Skeletal muscle satellite cell (primary cell): ENCODE measurements at regions not wholly inside any gene's neighbourhood (a gene's known extent, or its start where the extent isn't known, plus 50 kb on each side); places are given as distances from the start of the nearest gene placed in this dataset.
"Not testable (repeated sequence)": the region's sequence is repeated elsewhere in the genome, so short reads cannot be mapped to it uniquely, and the experiment has no call there.

Experiments
- H3K27me3 ChIP-seq: 2 replicates; pipeline ENCODE4 v1.7.0; 2013; ENCODE audit warnings: low read length; ENCODE audit not compliant: control insufficient read depth, insufficient read depth
- H3K36me3 ChIP-seq: 2 replicates; pipeline ENCODE4 v1.7.0; 2013; ENCODE audit warnings: mild to moderate bottlenecking, control low read depth, low read length; ENCODE audit not compliant: insufficient read depth
- H3K4me1 ChIP-seq: 2 replicates; pipeline ENCODE4 v1.7.0; 2013; ENCODE audit warnings: low read length; ENCODE audit not compliant: control insufficient read depth, insufficient read depth
- H3K4me2 ChIP-seq: 2 replicates; pipeline ENCODE4 v1.7.0; 2013; ENCODE audit warnings: mild to moderate bottlenecking, low read length
- H3K4me3 ChIP-seq: 2 replicates; pipeline ENCODE4 v1.7.0; 2013; ENCODE audit warnings: low read length
- H3K9ac ChIP-seq: 2 replicates; pipeline ENCODE4 v1.7.0; 2013; ENCODE audit warnings: mild to moderate bottlenecking, low read depth, low read length, moderate library complexity
- H3K9me3 ChIP-seq: replicated peaks from 2 replicates; pipeline ENCODE4 v1.7.0; 2013; ENCODE audit warnings: mild to moderate bottlenecking, control low read depth, low read length

- Histone ChIP-seq H3K4me3 (no peak overlapping the region), H3K27me3 (no peaks in the 10 kb centered on the region)
Observed at GRCh38 chr2:207432453-207432852, 97.3 kb upstream of the CREB1 start.

DNA sequence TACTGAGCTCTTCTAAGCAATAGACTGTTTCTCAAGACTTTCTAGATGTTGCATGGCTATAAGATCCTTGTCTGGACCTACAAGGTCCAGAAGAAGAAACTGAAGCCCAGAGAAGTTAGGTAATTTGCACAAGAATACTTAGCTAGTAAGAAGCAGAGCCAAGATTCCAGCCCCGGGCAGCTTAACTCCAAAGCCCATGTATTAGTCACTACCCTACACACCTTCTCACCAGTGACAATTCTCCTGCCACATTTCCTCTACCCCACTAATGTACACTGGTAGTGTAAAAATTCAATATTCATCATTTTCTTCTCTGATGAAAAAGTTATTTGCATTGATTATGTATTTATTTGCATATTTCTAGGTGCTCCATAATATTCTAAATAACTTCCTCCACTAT is 95.5 kb upstream of the CREB1 start:
- no peaks in the 10 kb centered on the region for H3K27me3 ChIP-seq
- no peaks in the 10 kb centered on the region for H3K36me3 ChIP-seq
- H3K9me3 ChIP-seq, result no peaks in the 10 kb centered on the region
- H3K9ac ChIP-seq, result no peak overlapping the region
- H3K4me2 ChIP-seq, result no peak overlapping the region
- peaks cover 16% of the 10 kb centered on the region for H3K4me1 ChIP-seq
- no peak overlapping the region for H3K4me3 ChIP-seq

More at GRCh38 chr2:207432453-207432852, 97.3 kb upstream of the CREB1 start:
- Histone ChIP-seq H3K4me2 (no peak overlapping the region), H3K9me3 (no peaks in the 10 kb centered on the region), H3K36me3 (no peaks in the 10 kb centered on the region), H3K9ac (no peak overlapping the region), H3K4me1 (peaks cover 16% of the 10 kb centered on the region)

DNA sequence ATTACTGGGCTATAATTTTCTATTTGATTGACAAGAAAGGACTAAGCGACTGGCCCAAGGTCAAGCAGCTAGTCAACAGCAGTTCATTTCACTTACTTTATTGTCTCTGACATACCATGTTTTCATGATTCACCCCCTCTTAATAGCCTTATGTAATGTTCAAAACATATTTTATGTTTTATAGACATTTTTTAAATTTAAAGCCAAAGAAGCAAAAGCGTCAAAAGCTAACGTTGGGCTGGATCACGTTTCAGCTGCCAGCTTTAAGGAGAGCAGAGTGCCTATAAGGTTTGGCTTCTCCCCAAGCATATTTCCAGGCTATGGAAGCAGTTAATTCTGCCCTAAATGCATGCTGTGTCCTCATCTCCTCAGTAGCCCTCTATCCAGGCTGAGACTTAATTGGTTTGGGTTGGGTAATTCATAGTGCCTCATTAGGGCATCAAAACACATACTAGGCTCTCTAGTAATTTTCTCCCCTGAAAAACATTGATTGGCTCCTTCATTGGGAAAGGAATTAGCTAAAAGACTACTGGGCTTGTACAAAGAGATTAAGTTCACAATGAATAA is 94.8 kb upstream of the CREB1 start:
- H3K27me3 ChIP-seq, result no peaks in the 10 kb centered on the region
- no peak overlapping the region for H3K4me2 ChIP-seq
- peaks cover 16% of the 10 kb centered on the region for H3K4me1 ChIP-seq
- H3K4me3 ChIP-seq, result no peak overlapping the region
- no peaks in the 10 kb centered on the region for H3K9me3 ChIP-seq
- no peak overlapping the region for H3K9ac ChIP-seq
- H3K36me3 ChIP-seq, result no peaks in the 10 kb centered on the region

- Histone ChIP-seq H3K36me3 (no peaks in the 10 kb centered on the region), H3K4me1 (peaks cover 15% of the 10 kb centered on the region), H3K4me2 (no peak overlapping the region), H3K9me3 (no peaks in the 10 kb centered on the region), H3K4me3 (no peak overlapping the region), H3K27me3 (no peaks in the 10 kb centered on the region), H3K9ac (no peak overlapping the region)
Observed at GRCh38 chr2:207437136-207437523, 92.6 kb upstream of the CREB1 start.

DNA sequence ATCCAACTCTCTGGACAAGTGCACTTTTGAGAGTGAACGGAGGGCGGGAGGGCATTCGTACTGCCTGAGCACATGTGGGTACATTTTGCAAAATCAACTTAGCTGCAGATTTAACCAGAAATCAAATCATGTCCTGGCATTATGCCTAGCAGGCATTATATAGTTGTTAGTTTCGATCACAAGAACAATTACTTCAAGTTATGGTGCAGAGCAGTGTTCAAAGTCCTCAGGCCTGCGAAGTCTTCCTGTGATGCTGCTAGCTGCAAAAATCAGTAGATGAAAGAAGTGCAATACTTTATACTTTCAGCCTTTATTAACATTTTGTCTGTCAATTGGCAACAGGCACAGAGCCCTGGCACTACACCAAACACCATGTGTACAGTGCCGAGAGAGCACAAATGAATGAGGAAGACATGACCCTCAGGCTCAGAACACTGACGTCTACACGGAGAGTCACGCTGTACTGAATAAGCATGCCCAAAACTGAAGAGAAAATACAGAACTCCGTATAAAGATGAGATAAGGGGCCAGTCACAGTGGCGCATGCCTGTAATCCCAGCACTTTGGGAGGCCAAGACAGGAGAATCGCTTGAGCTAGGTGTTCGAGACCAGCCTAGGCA is 92.1 kb upstream of the CREB1 start:
- H3K4me3 ChIP-seq, result no peak overlapping the region
- H3K27me3 ChIP-seq, result no peaks in the 10 kb centered on the region
- no peak overlapping the region for H3K9ac ChIP-seq
- H3K4me1 ChIP-seq, result peaks cover 10% of the 10 kb centered on the region
- H3K4me2 ChIP-seq, result no peak overlapping the region
- no peaks in the 10 kb centered on the region for H3K9me3 ChIP-seq
- no peaks in the 10 kb centered on the region for H3K36me3 ChIP-seq

DNA sequence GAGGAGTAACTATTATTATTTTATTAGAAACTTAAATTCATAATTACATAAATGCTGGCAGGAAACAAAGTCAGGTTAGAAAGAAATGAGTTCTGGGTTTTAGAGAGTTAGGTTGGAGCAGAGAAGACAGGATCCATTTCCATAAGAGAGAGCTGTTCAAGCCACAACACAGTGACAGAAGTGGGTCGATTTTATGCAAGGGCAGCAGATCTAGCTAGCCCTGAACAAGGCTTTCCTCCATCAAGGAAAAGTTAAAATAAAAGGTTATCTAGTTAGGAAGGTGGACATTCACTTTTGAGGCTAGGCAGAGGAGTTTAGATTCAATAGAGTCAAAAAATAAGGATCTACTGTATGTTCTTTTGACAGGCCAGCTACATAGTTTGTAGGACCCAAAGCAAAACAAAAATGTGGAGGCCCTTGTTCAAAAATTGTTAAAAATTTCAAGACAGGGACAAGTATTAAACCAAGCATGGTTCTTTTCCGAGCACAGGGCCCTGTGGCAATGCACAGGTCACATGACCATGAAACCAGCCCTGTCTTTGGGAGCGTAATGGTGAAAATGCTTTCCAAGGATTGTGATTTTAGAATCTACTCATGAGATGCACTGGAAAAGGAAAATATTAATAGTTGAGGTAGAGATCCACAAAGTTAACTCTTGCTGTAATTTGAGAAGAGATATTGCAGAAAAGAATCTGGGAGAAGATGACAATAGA is 91.2 kb upstream of the CREB1 start:
- no peak overlapping the region for H3K4me3 ChIP-seq
- H3K36me3 ChIP-seq, result no peaks in the 10 kb centered on the region
- no peaks in the 10 kb centered on the region for H3K9me3 ChIP-seq
- peaks cover 8% of the 10 kb centered on the region for H3K4me1 ChIP-seq
- no peaks in the 10 kb centered on the region for H3K27me3 ChIP-seq
- H3K9ac ChIP-seq, result no peak overlapping the region
- H3K4me2 ChIP-seq, result no peak overlapping the region

DNA sequence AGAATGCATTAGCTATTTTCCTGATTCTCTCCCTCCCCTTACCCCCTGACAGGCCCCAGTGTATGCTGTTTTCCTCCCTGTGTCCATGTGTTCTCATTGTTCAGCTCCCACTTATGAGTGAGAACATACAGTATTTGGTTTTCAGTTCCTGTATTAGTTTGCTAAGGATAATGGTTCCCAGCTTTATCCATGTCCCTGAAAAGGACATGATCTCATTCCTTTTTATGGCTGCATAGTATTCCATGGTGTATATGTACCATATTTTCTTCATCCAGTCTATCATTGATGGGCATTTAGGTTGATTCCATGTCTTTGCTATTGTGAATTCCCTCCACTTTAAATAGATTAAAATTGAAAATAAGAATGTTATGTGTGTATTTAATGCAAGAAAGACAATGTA is 89.9 kb upstream of the CREB1 start:
- H3K27me3 ChIP-seq, H3K4me1 ChIP-seq, H3K36me3 ChIP-seq, H3K9ac ChIP-seq, H3K9me3 ChIP-seq, H3K4me3 ChIP-seq, H3K4me2 ChIP-seq: not testable (repeated sequence)

- Histone ChIP-seq H3K9ac (no peak overlapping the region), H3K9me3 (no peaks in the 10 kb centered on the region), H3K4me2 (no peak overlapping the region), H3K4me3 (no peak overlapping the region), H3K27me3 (no peaks in the 10 kb centered on the region), H3K36me3 (no peaks in the 10 kb centered on the region), H3K4me1 (peaks cover 11% of the 10 kb centered on the region)
Observed at GRCh38 chr2:207444756-207445155, 85.0 kb upstream of the CREB1 start.

- H3K4me3 ChIP-seq, result no peak overlapping the region
- H3K9ac ChIP-seq, result no peak overlapping the region
- H3K4me1 ChIP-seq, result peaks cover 11% of the 10 kb centered on the region
Observed at GRCh38 chr2:207446653-207447052, 83.1 kb upstream of the CREB1 start.

GRCh38 chr2:207448006-207448405 is 81.8 kb upstream of the CREB1 start:
- Histone ChIP-seq H3K4me3 (no peak overlapping the region), H3K9ac (no peak overlapping the region), H3K4me2 (no peak overlapping the region), H3K27me3 (no peaks in the 10 kb centered on the region), H3K9me3 (no peaks in the 10 kb centered on the region), H3K4me1 (peaks cover 11% of the 10 kb centered on the region), H3K36me3 (no peaks in the 10 kb centered on the region)

More at GRCh38 chr2:207446653-207447052, 83.1 kb upstream of the CREB1 start:
- H3K27me3 ChIP-seq, result no peaks in the 10 kb centered on the region
- no peaks in the 10 kb centered on the region for H3K9me3 ChIP-seq
- no peaks in the 10 kb centered on the region for H3K36me3 ChIP-seq
- no peak overlapping the region for H3K4me2 ChIP-seq

DNA sequence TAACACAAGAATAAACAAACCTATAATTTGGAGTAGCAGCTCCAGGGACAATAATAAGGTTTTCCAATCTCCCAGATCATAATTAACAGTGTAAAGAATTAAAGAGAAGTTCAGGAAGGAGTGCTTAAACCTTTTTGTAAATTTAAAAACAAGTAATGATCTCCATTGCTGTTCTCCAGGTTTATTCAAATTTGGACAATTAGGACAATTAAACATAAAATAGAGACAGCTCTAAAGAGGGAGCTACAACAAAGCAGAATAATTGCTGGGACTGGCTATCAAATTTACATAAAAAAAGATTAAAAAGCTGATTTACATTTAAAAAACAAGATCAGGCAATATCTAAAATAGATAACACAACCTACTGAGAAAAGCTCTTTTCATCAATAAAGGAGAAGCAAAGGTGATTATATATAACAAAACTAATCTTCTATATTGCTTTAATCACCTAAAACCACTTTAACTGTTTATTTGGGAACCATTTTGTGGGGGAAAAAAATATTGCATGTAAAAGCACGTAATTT is 80.1 kb upstream of the CREB1 start:
- Histone ChIP-seq H3K9ac (no peak overlapping the region), H3K27me3 (no peaks in the 10 kb centered on the region), H3K9me3 (no peaks in the 10 kb centered on the region), H3K4me1 (peaks cover 11% of the 10 kb centered on the region), H3K36me3 (no peaks in the 10 kb centered on the region), H3K4me2 (no peak overlapping the region), H3K4me3 (no peak overlapping the region)
